GM12892 (cell line): ENCODE measurements at regions not wholly inside any gene's neighbourhood (a gene's known extent, or its start where the extent isn't known, plus 50 kb on each side); places are given as distances from the start of the nearest gene placed in this dataset.

Experiments used
- POLR2A ChIP-seq: IDR thresholded peaks from 2 replicates; pipeline ENCODE4 v1.6.1; 2011; ENCODE audit warnings: low read depth, low read length, control low read depth
- POLR2AphosphoS5 ChIP-seq: IDR thresholded peaks from 2 replicates; pipeline ENCODE4 v1.6.1; 2011; ENCODE audit warnings: low read depth, low read length, control low read depth
- TAF1 ChIP-seq: IDR thresholded peaks from 2 replicates; pipeline ENCODE4 v1.6.1; 2011; ENCODE audit warnings: low read depth, mild to moderate bottlenecking, control low read depth, low read length, borderline replicate concordance

GRCh38 chr2:236485519-236485918 lies 84.1 kb upstream of the ACKR3 start:
- no peak for TF ChIP-seq POLR2A
- TF ChIP-seq POLR2AphosphoS5, result no peak
- TF ChIP-seq TAF1, result no peak
